ENCODE measurements at regions not wholly inside any gene's neighbourhood (a gene's known extent, or its start where the extent isn't known, plus 50 kb on each side); places are given as distances from the start of the nearest gene placed in this dataset.

DNA sequence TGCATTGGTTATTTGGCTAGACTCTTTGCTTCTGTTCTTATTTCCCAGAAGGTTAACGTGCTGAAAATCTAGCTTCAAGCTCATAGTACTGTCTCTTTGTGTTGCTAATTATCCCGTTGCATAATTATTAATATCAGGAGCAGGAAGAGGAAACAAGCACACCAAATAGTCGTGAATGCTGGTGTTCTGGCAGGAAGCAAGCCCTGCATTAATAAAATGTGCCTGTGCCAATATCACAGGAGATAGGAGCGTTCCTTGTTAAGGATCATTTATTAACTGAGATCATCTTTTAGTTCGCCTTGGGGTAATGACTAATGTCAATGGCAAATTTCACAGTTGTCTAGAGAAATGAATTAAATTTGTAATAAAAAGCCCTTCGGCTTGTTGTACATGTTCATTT, 893.0 kb upstream of the POU3F3 start:
- Histone ChIP-seq H3K4ac (ENCODE audit: low read depth, low read length) (no peak overlapping the region), H2BK120ac (ENCODE audit: low read depth, low read length, poor library complexity, severe bottlenecking) (no peak overlapping the region), H4K91ac (ENCODE audit: insufficient read length, low read depth, low read length) (no peak overlapping the region), H3K79me2 (ENCODE audit: insufficient read depth, low read length) (no peaks in the 10 kb centered on the region), H3K9me3 (ENCODE audit: control insufficient read depth, low read depth, low read length) (no peaks in the 10 kb centered on the region), H2BK5ac (ENCODE audit: insufficient read length, low read length) (no peak overlapping the region), H4K8ac (replicated peaks; ENCODE audit: insufficient read length, low read depth, low read length) (no peak overlapping the region), H3T11ph (ENCODE audit: low read length) (no peak overlapping the region), H3K14ac (ENCODE audit: insufficient read depth, low read length) (no peak overlapping the region), H3K27ac (ENCODE audit: insufficient read length, low read depth, low read length) (no peak overlapping the region), H2AFZ (ENCODE audit: low read length) (no peak overlapping the region), H3K4me1 (ENCODE audit: insufficient read depth, low read length) (no peaks in the 10 kb centered on the region), H2BK20ac (ENCODE audit: low read depth, low read length, poor library complexity, severe bottlenecking) (no peak overlapping the region), H2AK5ac (ENCODE audit: insufficient read length, low read length) (no peak overlapping the region), H3K79me1 (ENCODE audit: insufficient read depth, low read depth, low read length, poor library complexity, severe bottlenecking) (no peaks in the 10 kb centered on the region), H3K23me2 (ENCODE audit: insufficient read length, low read depth, low read length, poor library complexity, severe bottlenecking) (no peaks in the 10 kb centered on the region), H3K23ac (ENCODE audit: insufficient read length, low read depth, low read length) (no peak overlapping the region), H2BK15ac (ENCODE audit: low read depth, low read length) (no peak overlapping the region), H3K56ac (ENCODE audit: insufficient read length, low read depth, low read length) (no peak overlapping the region), H4K20me1 (ENCODE audit: control insufficient read depth, insufficient read depth, insufficient read length) (no peaks in the 10 kb centered on the region), H3K18ac (ENCODE audit: insufficient read length, low read depth, low read length) (no peak overlapping the region), H3K27me3 (ENCODE audit: insufficient read depth, low read length) (no peaks in the 10 kb centered on the region), H3K9ac (ENCODE audit: extremely low read depth, insufficient read length, low read length) (no peak overlapping the region), H4K5ac (ENCODE audit: insufficient read length, low read depth, low read length) (no peak overlapping the region), H3K4me2 (ENCODE audit: insufficient read depth, insufficient read length, low read length) (no peak overlapping the region), H2BK12ac (ENCODE audit: insufficient read length, low read depth, low read length) (no peak overlapping the region)
- H3K9me3 Mint-ChIP-seq: peaks cover 0 to 4% of the 10 kb centered on the region in 2 experiments; a peak in 3 of 5 replicates
- TF ChIP-seq CTCF (conservative IDR thresholded peaks at IDR 0.05): no peak
- no peak overlapping the region for H3K4me3 Mint-ChIP-seq
- no peaks in the 10 kb centered on the region for H3K4me1 Mint-ChIP-seq
- no peak for DNase-seq
- H3K27me3 Mint-ChIP-seq (ENCODE audit: low read depth): no peaks in the 10 kb centered on the region
- WGBS (ENCODE audit: extremely low coverage, insufficient read length, low lambda C conversion rate): no CpG with 5 or more reads among the region's 6 CpGs
- H3K27ac Mint-ChIP-seq: no peak overlapping the region
- H3K36me3 Mint-ChIP-seq (ENCODE audit: insufficient read depth in 1 of 3, low read depth in 3 of 3): peaks cover 0 to 4% (median 3%) of the 10 kb centered on the region in 3 experiments; a peak in 3 of 7 replicates

Data from H9 (cell line).